NOMO-1 treated with dmso at 0.1 percent for 144 hours (cell line): ENCODE measurements at regions not wholly inside any gene's neighbourhood (a gene's known extent, or its start where the extent isn't known, plus 50 kb on each side); places are given as distances from the start of the nearest gene placed in this dataset.
A peak's percentile ranks its signal among the peaks of the same experiment; 100 is the strongest.

Experiments used
- DNase-seq: peaks from one replicate; lab custom pipeline; 2025; ENCODE audit not compliant: unreplicated experiment; lab: John Stamatoyannopoulos, UW

DNA sequence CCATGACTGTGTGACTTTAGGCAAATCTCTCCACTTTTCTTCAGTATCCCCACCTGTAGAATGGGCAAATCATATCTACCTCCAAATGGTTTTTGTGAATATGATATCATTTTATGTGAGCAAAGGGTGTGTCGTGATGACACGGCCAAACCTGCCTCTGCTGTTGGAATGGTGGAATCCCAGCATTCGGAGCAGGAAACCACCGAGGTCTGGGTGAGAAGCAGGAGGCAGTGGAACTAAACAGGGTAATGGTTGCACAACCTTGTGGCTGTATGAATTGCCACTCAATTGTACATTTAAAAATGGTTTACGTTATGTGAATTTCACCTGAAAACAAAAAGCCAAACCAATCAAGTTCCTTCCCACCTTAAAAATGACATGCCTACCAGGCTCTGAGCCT lies 131.4 kb upstream of the ZMIZ1 start:
- no peak for DNase-seq

DNA sequence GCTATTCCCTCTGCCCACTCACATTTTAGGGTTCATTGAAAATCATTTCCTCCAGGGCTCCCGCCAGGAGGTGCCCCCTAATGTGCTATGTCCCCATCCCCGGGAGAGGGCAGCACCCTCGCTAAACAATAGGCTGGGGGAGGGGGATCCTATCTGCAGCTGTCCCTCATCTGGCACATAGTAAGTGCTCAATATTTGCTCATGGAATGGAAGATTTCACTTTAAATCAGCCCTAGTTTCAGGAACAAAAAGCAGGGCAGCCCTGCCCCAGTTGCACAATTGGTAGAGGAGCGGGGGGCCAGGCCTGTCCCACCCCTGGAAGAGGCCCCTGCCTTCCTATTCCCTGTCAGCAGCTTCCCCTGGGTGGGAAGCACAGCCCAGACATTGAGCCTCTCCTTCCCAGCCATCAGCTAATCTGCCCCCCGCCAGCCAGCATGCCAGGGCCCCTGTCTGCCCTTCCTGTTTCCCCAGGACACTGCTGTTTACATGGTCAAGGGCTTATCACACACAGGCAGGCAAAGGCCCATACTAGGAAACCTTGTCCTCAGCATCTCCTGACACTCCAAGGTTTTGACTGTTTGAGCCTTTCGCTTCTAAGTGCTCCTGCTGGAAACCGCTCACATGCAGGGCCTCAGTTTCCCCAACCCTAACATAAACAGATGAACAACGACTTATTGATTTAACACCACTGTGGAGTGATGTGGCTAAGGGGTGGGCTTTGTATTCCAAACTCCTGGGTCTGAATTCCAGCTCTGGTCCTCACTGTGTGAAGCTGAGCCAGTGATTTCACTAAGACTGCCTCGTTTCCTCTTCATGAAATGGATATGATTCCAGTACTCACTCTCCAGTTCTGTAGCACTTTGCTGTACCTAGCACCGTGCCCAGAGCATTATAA lies 130.7 kb upstream of the ZMIZ1 start:
- DNase-seq: no peak

DNA sequence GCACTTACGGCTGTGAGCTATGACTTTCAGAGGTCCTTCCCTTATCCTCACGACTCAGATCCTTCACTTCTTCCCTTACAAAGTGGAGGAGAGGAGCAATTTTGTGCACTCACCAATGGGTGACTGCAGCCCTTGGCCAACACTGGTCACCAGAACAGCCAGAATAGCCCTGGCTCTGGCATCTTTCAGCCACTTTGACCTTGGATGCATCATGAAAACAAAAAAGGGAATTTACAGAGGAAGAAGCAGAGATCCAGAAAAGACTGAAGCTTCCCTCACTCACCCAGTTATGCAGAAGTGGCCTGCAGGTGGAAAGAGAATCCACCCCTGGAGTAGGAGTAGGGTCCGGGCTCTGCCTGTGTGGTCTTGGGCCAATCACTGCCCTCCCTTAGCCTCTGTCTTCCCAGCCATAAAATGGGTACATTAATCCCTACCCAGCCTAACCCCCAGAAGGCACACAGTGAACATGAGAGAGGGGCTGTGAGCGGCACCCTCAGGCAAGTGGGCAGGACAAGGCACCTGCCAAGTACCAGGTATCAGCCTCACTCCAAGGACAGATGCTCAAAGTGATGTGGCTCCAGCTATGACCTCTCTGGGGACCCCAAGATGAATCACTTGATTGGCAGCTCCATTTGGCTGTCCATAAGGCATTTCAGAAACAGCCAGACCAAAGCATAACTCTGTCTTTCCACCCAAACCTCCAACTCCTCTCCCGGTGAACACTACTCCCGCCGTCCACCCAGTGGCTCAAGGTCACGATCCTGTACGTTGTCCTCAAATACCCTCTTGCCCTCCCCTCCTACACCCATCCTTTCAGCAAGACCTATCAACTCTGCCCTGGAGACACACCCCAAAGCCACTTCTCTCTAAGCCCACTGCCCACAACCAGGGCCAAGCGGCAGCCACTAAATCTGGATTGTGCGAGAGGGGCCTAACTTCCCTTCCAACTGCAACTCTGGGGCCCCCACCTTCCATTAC lies 129.8 kb upstream of the ZMIZ1 start:
- DNase-seq: no peak

DNA sequence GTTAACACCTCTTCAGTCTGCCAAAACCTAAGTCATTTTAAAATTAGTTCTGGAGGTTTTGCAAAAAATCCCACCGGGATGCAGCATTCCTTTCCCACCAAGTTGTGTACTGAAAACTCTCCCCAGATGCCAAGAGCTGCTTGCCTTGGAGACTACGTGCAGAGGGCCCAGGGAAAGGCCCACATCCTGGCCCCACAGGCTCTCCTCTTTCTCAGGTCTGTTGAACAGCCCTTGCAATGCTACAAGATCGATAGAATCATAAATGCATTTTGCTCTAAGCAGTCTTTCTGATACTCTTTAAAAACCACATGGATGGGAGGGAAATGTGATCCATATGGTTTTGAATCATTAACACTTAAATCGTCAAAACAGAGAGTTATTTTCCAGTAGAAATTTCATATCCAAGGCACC lies 126.7 kb upstream of the ZMIZ1 start:
- no peak for DNase-seq

DNA sequence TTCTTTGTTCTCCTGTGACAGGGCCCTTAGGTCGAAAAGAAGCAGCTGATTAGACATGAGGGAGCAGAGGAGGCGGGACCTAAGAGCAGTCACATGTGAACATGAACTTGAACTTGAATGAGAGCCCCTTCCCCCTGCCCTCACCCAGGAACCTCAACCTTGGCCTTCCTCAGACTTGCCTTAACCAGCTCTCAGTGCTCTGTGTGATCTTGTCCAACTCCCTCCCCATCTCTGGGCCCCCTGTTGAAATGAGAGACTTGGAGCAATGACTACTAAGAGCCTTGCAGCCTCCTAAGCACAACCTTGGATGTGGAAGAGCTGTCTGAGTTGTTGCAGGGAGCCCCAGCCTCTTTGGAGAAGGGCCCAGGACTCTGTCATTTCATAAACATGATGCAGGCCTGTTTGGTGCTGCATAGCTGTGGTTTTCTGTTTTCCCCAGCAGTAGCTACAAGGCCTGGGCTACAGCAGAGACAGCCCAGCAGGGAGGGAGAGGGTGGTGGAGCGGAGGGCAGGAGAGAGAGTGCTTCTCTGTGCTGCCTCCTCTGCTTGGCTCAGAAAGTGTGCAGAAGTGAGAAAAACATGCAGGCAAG lies 123.9 kb upstream of the ZMIZ1 start:
- DNase-seq: no peak

DNA sequence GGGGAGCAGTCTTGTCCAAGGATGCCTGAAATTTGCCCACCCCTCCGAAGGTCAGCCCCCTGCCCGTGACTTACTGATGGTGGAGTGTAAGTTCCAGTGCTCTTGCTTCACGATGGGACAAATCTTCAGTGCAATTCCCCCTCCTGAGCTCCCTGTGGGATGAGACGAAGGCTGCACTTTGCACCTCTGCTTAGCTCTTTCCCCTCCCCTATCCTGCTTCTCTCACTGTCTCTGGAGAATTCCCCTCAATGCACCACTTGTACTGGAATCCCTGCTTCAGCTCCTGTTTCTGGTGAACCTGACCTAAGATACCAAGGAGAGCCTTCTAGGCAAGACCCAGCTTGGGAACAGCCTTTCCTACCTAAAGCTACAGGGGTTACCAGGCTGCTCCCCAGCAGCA lies 122.9 kb upstream of the ZMIZ1 start:
- DNase-seq: no peak

DNA sequence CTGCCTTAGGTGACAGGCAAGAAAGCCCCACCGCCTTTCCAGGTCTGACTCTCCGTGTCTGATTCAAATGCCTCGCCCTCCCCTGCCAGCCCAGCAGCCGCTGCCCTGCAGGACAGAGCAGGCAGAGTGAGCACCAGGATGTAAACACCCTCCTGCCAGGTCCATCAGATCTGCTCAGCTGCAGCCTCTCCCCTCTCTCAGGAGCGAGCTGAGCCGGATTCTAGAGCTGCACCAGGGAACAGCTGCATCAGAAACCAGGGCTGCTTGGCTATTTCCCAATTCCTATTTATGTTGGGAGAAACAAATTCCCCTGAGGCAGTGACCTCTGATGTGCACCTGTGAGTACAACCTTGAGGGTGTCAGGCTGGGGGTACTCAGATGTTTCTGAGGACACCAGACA lies 121.5 kb upstream of the ZMIZ1 start:
- no peak for DNase-seq

DNA sequence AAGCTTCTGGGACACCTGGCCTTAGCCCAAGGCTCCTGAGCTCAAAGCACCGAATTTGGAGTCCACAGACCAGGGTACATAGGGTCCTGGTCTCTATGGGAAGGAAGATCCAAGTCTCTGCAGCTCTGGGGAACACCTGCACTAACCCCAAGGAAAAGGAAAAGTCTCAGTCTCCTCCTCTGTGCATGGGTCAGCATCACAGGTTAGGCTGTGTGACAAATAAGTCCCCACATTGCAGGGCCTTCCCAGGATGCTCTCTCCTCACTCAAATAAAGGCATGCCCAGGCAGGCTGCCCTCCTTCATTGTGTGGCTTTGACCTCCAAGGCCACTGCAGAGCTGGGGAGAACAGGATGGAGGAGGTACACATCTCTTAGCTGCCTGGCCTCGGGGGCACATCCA lies 121.0 kb upstream of the ZMIZ1 start:
- no peak for DNase-seq

DNA sequence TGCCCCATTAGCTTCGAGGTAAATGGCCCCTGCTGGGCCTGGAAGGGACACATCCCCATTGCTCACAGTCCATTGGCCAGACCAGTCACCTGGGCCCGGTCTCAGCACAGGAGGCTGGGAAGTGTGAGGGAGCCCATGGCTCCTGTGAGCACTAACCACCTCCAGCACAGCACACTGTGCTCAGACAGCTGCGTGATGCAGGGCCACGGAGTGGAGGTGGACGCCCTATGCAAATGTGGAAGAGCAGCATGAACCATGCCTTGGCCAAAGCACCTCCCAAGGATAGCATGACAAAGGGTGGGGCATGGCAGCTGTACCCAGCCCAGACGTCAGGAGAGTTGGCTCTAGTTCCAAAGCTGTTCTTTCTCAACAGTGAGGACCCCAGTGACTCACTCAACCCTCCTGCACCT lies 120.1 kb upstream of the ZMIZ1 start:
- no peak for DNase-seq

DNA sequence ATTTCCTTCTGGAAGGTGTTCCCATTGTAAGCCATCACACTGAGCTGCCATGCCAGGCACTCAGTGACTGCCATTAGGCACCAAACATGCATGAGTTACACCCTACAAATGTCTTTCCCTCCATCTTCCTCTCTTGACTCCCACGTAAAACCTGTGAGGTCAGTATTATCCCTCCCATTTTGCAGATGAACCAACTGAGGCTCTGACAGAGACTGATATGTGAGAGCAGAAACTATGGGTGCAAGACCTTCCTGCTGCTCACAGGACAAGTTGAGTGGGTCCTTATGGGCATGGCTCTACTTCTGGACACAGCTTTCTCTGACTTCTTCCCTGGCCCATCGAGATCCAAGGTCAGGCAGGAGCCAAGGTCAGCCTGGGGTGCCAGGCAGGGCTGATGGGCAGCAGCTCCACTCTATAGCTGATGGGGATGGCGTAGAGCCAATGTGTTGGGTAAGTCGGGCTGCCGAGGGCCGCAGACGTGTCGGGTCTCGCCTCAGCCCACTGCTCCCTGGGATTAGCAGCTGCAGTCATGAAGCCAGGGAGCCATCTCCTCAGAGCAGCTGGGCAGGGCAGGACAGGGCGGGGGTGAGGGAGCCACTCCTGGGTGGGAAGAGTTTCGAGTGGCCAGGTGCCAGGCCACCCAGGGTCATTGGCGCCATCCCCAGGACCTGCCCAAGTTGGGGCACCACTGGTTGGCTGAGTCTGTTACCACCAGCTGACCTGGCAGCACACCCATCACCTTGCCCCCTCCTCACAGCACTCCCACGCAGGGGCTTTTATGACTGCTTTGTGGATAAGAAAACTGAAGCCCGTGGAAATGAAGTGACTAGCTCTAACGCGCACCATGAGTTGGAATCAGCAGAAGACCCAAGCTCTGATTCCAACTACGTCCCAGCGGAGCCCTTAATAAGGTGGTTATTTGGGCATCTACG lies 117.8 kb upstream of the ZMIZ1 start:
- DNase-seq: no peak

DNA sequence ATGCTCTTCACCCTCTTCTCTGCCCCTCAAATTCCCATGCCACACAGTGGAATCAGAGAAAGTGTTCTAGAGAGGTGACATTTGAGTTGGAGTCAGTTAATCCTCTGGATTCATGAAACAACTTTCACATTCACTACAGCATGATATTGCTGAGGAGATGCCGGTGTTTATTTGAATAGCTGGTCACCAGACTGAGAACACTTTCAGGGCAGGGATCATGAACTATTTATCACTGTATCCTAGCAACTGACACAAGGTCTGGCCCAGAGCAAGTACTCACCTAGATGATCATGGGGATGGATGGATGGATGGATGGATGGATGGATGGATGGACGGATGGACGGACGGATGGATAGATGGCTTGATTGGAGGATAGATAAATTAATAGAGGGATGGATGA lies 116.7 kb upstream of the ZMIZ1 start:
- no peak for DNase-seq

DNA sequence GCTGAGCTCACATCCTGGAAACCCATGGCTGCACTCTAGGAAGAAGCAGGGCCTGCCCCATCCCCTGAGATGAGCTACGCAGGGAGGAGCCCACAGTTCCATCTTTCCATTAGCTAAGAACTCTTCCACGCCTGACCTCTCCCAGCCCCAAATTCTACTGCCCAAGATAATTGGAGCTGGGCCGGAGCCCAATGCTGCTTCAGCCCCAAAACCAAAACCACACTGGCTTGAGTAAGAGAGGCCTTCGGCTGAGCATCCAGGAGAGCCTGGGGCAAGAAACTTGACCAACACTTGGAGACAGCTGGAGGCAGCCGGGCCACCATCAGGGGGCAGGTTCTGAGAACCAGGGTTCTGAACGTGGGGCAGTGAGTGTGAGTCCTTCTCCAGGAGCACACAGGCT lies 116.1 kb upstream of the ZMIZ1 start:
- no peak for DNase-seq

DNA sequence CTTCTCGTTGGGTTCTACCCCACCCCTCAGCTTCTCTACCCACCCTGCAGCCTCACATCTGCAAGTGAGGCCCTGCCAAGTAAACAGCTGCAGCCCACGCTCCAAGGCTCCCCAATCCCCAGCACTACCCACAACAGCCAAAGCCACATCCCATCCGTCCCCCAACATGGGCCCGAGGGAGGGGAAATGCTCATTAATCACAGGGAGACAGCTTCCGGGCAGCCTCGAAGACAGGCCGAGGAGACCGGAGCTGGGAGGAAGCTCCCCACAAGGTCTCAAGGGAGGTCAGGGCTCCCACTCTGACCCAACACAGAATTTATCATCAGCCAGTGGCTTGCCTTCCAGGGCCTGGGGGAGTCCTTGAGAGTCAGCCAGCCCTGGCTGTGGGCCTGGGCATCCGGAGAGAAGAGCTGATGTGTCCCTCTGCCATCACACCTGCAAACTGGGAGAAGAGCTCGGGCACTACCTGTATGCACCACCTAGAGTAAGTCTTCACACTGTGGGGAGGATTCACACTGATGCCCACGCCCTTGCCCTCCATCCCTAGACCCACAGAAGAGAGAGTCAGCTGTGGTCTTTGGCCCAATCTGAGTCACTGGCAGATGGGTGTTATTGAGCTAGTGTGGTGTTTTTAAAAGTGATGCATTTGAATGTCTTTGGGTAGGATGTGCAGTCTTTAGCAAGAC lies 115.5 kb upstream of the ZMIZ1 start:
- peak; percentile 35 for DNase-seq

DNA sequence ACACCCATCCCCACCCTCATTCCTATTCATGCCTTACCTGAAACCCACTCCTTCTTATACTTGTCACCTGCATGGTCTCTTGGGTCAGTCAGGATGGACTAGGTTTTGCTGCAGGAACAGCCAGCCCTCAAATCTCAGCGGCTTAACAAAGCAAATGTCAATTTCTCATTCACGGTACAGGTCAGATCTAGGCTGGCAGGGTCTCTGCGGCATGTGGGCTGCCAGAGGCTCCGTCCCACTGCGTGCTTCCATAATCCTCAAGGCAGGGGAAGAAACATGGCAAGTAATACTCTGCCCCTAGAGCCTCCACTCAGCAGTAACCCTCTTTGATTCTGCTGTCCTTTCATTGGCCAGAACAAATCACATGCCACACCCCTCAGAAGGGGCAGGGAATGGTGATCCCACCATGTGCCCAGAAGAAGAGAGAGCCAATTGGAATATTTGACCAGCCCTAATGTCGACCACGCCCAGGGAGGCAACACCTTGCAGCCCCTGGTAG lies 114.9 kb upstream of the ZMIZ1 start:
- DNase-seq: no peak

DNA sequence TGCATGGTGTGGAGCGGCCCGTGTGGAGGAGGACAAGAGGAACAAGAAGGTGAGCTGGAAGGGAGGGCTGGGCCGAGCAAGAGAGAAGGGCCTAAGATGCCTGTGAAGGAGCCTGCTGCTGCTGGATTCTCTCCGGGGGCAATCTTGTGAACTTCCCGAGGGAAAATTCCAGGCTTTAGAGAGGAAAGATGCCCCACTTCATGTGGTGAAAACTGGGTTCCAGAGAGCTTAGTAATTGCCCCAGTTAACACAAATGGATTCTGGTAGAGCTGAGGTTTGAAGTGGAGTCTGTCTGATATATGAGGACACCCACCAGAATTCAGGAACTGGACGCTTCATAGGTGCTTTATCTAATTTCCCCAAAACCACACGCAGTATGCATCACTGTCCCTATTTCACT lies 114.1 kb upstream of the ZMIZ1 start:
- no peak for DNase-seq

DNA sequence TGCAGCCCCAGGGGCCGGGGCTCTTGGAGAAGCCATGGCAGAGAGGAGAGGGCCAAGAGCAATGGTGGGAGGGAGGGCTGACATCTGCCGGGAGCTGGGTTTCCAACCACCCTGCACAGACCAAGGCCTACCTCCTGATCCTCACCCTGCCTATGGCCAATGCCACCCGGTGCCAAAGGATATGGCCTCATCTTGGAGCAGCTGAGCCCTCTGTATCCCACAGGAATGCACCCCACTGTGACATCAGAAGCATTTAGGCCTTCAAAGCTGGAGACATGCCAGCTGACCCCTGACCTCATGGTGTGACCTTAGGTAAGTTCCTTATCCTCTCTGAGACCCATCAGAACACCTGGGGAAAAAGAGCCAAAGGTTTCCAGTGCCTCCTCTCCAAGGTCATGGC lies 113.6 kb upstream of the ZMIZ1 start:
- DNase-seq: no peak

DNA sequence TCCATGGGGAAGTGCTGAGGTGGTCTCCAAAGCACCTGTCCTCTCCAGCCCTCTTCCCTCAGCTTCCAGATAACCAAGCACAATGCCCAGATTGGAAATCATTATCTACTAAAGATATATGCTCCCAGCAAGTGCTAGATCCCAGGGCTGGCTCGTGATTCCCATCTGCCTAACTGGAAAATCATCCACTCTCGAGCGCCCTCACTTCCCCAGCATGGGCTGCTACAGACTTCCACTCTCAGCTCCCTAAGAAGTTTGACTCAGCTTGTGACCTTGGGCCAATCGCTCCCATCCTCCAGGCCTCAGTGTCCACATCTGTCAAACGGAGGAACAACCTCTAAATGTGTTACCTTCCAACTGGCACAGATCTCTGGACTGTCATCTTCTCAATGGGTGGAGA lies 112.4 kb upstream of the ZMIZ1 start:
- DNase-seq: no peak

DNA sequence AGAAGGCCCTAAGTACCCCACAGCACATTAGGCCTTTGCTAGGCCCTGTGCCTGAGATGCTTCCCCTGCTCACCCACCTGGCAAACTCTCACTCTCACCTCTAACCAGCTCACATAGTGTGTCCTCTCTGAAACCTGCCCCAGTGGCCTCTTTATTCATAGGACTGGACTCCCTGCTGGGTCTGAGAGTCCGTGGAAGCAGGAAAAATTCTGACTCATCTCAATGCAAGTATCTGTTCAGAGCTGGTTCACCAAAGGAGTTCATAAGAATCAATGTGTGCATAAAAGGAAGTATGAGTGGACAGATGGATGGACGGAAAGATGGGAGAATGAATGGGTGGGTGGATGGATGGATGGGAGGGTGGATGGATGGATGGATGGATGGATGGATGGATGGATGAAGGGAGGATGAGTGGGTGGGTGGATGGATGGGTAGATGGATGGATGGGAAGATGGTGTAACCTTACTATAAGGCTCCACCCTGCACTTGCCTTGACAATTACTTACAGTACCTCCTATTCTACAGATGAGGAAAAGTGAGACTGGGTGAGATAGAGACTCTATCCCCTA lies 111.2 kb upstream of the ZMIZ1 start:
- DNase-seq: no peak

DNA sequence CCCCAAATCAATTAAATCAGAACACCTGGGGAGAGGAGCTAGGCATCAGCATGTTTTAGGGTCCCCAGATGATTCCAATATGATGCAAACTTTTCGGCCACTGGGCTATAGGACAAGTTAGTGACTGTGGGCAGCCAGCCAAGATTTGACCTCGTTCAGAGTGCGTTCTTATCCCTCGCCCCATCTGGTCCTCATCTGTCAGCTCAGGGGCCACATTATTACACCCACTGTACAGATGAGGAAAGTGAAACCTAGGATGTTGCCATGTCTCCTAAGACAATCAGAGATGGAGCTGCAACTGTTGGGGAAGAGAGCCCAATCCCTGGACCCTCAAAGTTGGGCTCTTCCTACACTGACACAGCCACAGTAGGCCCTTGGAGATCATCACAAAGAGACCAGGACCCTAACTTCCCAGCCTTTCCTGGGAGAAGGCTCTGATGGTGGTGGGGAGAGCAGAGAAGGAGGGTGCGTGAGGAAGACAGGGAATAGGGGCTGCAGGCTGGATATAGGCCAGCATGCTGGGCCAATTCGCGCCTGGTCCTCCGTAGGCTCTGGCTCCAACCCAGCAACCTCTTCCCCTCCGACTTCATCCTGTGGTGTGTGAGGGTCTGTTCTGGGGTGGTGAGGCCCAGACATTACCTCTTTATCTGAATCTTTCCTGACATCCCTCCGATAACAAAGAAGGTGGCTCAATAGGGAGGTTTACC lies 109.4 kb upstream of the ZMIZ1 start:
- no peak for DNase-seq
